ENCODE measurements at regions not wholly inside any gene's neighbourhood (a gene's known extent, or its start where the extent isn't known, plus 50 kb on each side); places are given as distances from the start of the nearest gene placed in this dataset.

- H4K20me1 ChIP-seq (replicated peaks; ENCODE audit: control insufficient read depth, insufficient read depth, low read length) = no peaks in the 10 kb centered on the region
- POLR2A ChIA-PET = no interaction called here
- H3K4me1 ChIP-seq (replicated peaks in 1 of 2; ENCODE audit: control insufficient read depth in 2 of 2, insufficient read depth in 2 of 2, low read length in 2 of 2) = no peaks in the 10 kb centered on the region
- no peak overlapping the region for H3K27ac ChIP-seq (ENCODE audit: extremely low read depth, low read depth, low read length)
- WGBS (ENCODE audit: insufficient coverage, low coverage, missing lambda C conversion rate) = no CpG with 5 or more reads among the region's 2 CpGs
- no TSS peak for BruUV-seq (replicated peaks)
- in situ Hi-C loops (cut with MboI) = no loop called here
- intact Hi-C loops (cut with micrococcal nuclease) = no loop called here
- H3K27me3 ChIP-seq (ENCODE audit: control insufficient read depth in 2 of 2, insufficient read depth in 2 of 2, low read length in 2 of 2) = no peaks in the 10 kb centered on the region
- no peaks in the 10 kb centered on the region for H3K36me3 ChIP-seq (ENCODE audit: control insufficient read depth, insufficient read depth, low read length)
- H3K79me2 ChIP-seq (ENCODE audit: control insufficient read depth, insufficient read depth, low read length) = no peaks in the 10 kb centered on the region
- no peak overlapping the region for H3K4me3 ChIP-seq
- DNase-seq (ENCODE audit: extremely low read depth in 1 of 4, low spot score in 3 of 4) = no peak
- CTCF ChIA-PET (ENCODE audit: low intra/inter-chr PET ratio) = no interaction called here
- no peaks in the 10 kb centered on the region for H3K9me1 ChIP-seq (ENCODE audit: control insufficient read depth, insufficient read depth, low read length)
- no peak overlapping the region for H3K9ac ChIP-seq (ENCODE audit: insufficient read depth in 1 of 2, low read depth in 2 of 2, low read length in 2 of 2)
- FAIRE-seq = no peak
- H3K9me3 ChIP-seq (replicated peaks; ENCODE audit: control insufficient read depth, insufficient read depth, low read depth, low read length) = no peaks in the 10 kb centered on the region
- H3K4me2 ChIP-seq (ENCODE audit: insufficient read depth, low read length) = no peak overlapping the region
- TF ChIP-seq ZNF174 (CRISPR knock-in tag; IDR thresholded peaks at IDR 0.05) = no peak
- no peak for TF ChIP-seq SMARCA5 (IDR thresholded peaks at IDR 0.05)
- no peak for TF ChIP-seq HDGF (IDR thresholded peaks at IDR 0.05)
- no peak for TF ChIP-seq ZNF589 (CRISPR knock-in tag; IDR thresholded peaks at IDR 0.05; ENCODE audit: low read depth)
- TF ChIP-seq NR2C2 (CRISPR knock-in tag; IDR thresholded peaks at IDR 0.05) = no peak
- no peak for TF ChIP-seq NR2C2 (tag; IDR thresholded peaks at IDR 0.05)
- no peak for TF ChIP-seq ZBTB34 (CRISPR knock-in tag; IDR thresholded peaks at IDR 0.05)
- TF ChIP-seq NR0B1 (IDR thresholded peaks at IDR 0.05; ENCODE audit: partially characterized antibody) = no peak
- no peak overlapping the region for H2AFZ ChIP-seq (ENCODE audit: low read depth, low read length)
- no peak for ATAC-seq
Observed at GRCh38 chr9:28032268-28032590, 458.9 kb upstream of the C9orf72 start.

All from K562 (cell line).